ENCODE measurements at regions not wholly inside any gene's neighbourhood (a gene's known extent, or its start where the extent isn't known, plus 50 kb on each side); places are given as distances from the start of the nearest gene placed in this dataset.

- TF ChIP-seq POLR2A (IDR thresholded peaks at IDR 0.05; ENCODE audit: extremely low read depth, insufficient read length) = no peak
- TF ChIP-seq CTCF (IDR thresholded peaks at IDR 0.05; ENCODE audit: low read depth, low read length) = no peak
- TF ChIP-seq MAX (IDR thresholded peaks at IDR 0.05; ENCODE audit: low read depth, low read length) = no peak
- TF ChIP-seq MYC (IDR thresholded peaks at IDR 0.05; ENCODE audit: low read depth, low read length) = no peak
Measured at GRCh38 chrX:46251755-46252154, 293.5 kb downstream of the ZNF674 start.

Measured in NB4 (cell line).